Transverse colon (tissue), 4 donors: ENCODE measurements at regions not wholly inside any gene's neighbourhood (a gene's known extent, or its start where the extent isn't known, plus 50 kb on each side); places are given as distances from the start of the nearest gene placed in this dataset.

ENCODE experiments used
- DNase-seq: peaks from one replicate; pipeline ENCODE4 v3.0.0-alpha.2; 2019
- H3K27ac ChIP-seq, 4 donors: fragments of 200-600 bp; sonication (generic); 2 replicates each; pipeline ENCODE4 v1.5.1; 2016 to 2018; ENCODE audit warnings: inconsistent platforms in 4 of 4
- H3K27me3 ChIP-seq: fragments of 200-600 bp; sonication (generic); 2 replicates; pipeline ENCODE4 v1.5.1; 2017; ENCODE audit warnings: inconsistent platforms
- H3K36me3 ChIP-seq, 4 donors: fragments of 200-600 bp; sonication (generic); 2 replicates each; pipeline ENCODE4 v1.5.1; 2017 to 2019; ENCODE audit warnings: inconsistent platforms in 4 of 4
- H3K4me1 ChIP-seq, 4 donors: fragments of 200-600 bp; sonication (generic); 2 replicates each; pipeline ENCODE4 v1.5.1; 2017 to 2020; ENCODE audit warnings: inconsistent platforms in 4 of 4
- H3K4me3 ChIP-seq, 4 donors: fragments of 200-600 bp; sonication (generic); 1 replicate in 1 of 4; 2 replicates in 3 of 4; pipeline versions ENCODE4 v1.5.1 to v1.6.1; 2017 to 2019; ENCODE audit warnings: inconsistent platforms in 4 of 4
- H3K9me3 ChIP-seq, 2 donors: fragments of 200-600 bp; sonication (generic); 2 replicates each; pipeline ENCODE4 v1.5.1; 2017 to 2019; ENCODE audit warnings: inconsistent platforms in 2 of 2
- CTCF ChIP-seq, 5 experiments: fragments of 200-600 bp in 3 of 5; fragments of 450-650 bp in 2 of 5; sonication (generic) in 3 of 5; IDR thresholded peaks; 1 replicate in 2 of 5; 2 replicates in 3 of 5; pipeline ENCODE4 v1.5.1; 2016 to 2017; ENCODE audit warnings: antibody characterized with exemption in 5 of 5, inconsistent platforms in 3 of 5, mild to moderate bottlenecking in 2 of 5, moderate library complexity in 1 of 5
- EP300 ChIP-seq: sonication (generic); formaldehyde crosslinking; IDR thresholded peaks from one replicate; pipeline ENCODE4 v1.6.1; 2017; ENCODE audit warnings: antibody characterized with exemption, low read depth
- POLR2A ChIP-seq: fragments of 450-650 bp; IDR thresholded peaks from one replicate; pipeline ENCODE4 v1.6.1; 2016; ENCODE audit warnings: antibody characterized with exemption, mild to moderate bottlenecking, moderate library complexity
- POLR2AphosphoS5 ChIP-seq, 3 donors: sonication (generic); formaldehyde crosslinking; IDR thresholded peaks; one replicate each; pipeline ENCODE4 v1.6.1; 2016; ENCODE audit warnings: antibody characterized with exemption in 3 of 3
- WGBS, 2 donors: methylation state at CpG; one replicate each; pipeline ENCODE4 v1.1.5; 2018; ENCODE audit warnings: low coverage in 1 of 2; 5-methylcytosine and 5-hydroxymethylcytosine counted together
- in situ Hi-C, 4 donors: fragments of 200-750 bp; cut with MboI; loops; one replicate each; pipeline versions ENCODE4 v1.15.0 to v1.15.1; 2017; ENCODE audit warnings: low sequenced_read_pairs in 3 of 4, low pct_ligation_motif_present in 1 of 4, low pct_unique_long_range_greater_than_20kb in 1 of 4
- intact Hi-C: fragments of 100-400 bp; cut with DNase I; formaldehyde crosslinking; loops from one replicate; pipeline ENCODE4 v1.15.1; 2023; ENCODE audit warnings: low total_unique reads

- no peak overlapping the region for H3K4me3 ChIP-seq
- no peaks in the 10 kb centered on the region for H3K4me1 ChIP-seq
- no peak for DNase-seq
- in situ Hi-C loops (no loop called here), intact Hi-C loops (no loop called here)
- H3K9me3 ChIP-seq: peaks cover 3 to 8% of the 10 kb centered on the region in 2 donors
- no peak overlapping the region for H3K27ac ChIP-seq
- H3K36me3 ChIP-seq: no peaks in the 10 kb centered on the region
- no peak for TF ChIP-seq POLR2AphosphoS5 (IDR thresholded peaks at IDR 0.05)
- no peak for TF ChIP-seq CTCF (IDR thresholded peaks at IDR 0.05)
- TF ChIP-seq EP300: no peak
- no peak for TF ChIP-seq POLR2A
- H3K27me3 ChIP-seq: no peaks in the 10 kb centered on the region
- WGBS, 2 donors: 19% methylated on average over 3 of the region's 5 CpGs; no CpG with 5 or more reads in 1 of the 2 donors
These were observed 263.2 kb downstream of the KIF2B start for GRCh38 chr17:54085934-54086333.

GRCh38 chr17:54096216-54096615 lies 273.5 kb downstream of the KIF2B start:
- H3K27me3 ChIP-seq: no peaks in the 10 kb centered on the region
- no peak overlapping the region for H3K27ac ChIP-seq
- no peak overlapping the region for H3K4me3 ChIP-seq
- in situ Hi-C loops: no loop called here
- H3K4me1 ChIP-seq: no peaks in the 10 kb centered on the region
- no peaks in the 10 kb centered on the region for H3K9me3 ChIP-seq
- no peaks in the 10 kb centered on the region for H3K36me3 ChIP-seq
- intact Hi-C loops: no loop called here
- DNase-seq: no peak
- TF ChIP-seq POLR2AphosphoS5 (IDR thresholded peaks at IDR 0.05): no peak
- no peak for TF ChIP-seq POLR2A
- TF ChIP-seq EP300: no peak
- no peak for TF ChIP-seq CTCF (IDR thresholded peaks at IDR 0.05)

GRCh38 chr17:54099221-54099620 lies 276.5 kb downstream of the KIF2B start:
- intact Hi-C loops (no loop called here), in situ Hi-C loops (no loop called here)
- no peak for TF ChIP-seq POLR2AphosphoS5 (IDR thresholded peaks at IDR 0.05)
- TF ChIP-seq CTCF (IDR thresholded peaks at IDR 0.05): no peak
- TF ChIP-seq EP300: no peak
- no peak for TF ChIP-seq POLR2A
- Histone ChIP-seq H3K27ac (no peak overlapping the region), H3K4me3 (no peak overlapping the region), H3K4me1 (no peaks in the 10 kb centered on the region), H3K27me3 (no peaks in the 10 kb centered on the region), H3K36me3 (no peaks in the 10 kb centered on the region), H3K9me3 (peaks cover 8 to 9% of the 10 kb centered on the region in 2 donors)
- no peak for DNase-seq

- H3K4me1 ChIP-seq: no peaks in the 10 kb centered on the region
- H3K4me3 ChIP-seq: no peak overlapping the region
- no peaks in the 10 kb centered on the region for H3K36me3 ChIP-seq
- in situ Hi-C loops (no loop called here), intact Hi-C loops (no loop called here)
- WGBS, 2 donors: 75% methylated on average over 1 of the region's 1 CpG; no CpG with 5 or more reads in 1 of the 2 donors
- TF ChIP-seq CTCF (IDR thresholded peaks at IDR 0.05): no peak
- TF ChIP-seq EP300: no peak
- TF ChIP-seq POLR2A: no peak
- no peak for TF ChIP-seq POLR2AphosphoS5 (IDR thresholded peaks at IDR 0.05)
- H3K27ac ChIP-seq: no peak overlapping the region
- H3K27me3 ChIP-seq: no peaks in the 10 kb centered on the region
- H3K9me3 ChIP-seq: peaks cover 8 to 9% of the 10 kb centered on the region in 2 donors
- DNase-seq: no peak
These were observed 279.5 kb downstream of the KIF2B start for GRCh38 chr17:54102246-54102645.
